T-helper 22 cell (primary cell): ENCODE measurements at regions not wholly inside any gene's neighbourhood (a gene's known extent, or its start where the extent isn't known, plus 50 kb on each side); places are given as distances from the start of the nearest gene placed in this dataset.

ENCODE experiments used
- DNase-seq: peaks from one replicate; pipeline ENCODE4 v3.0.0-alpha.2; 2020; ENCODE audit warnings: low read depth

DNA sequence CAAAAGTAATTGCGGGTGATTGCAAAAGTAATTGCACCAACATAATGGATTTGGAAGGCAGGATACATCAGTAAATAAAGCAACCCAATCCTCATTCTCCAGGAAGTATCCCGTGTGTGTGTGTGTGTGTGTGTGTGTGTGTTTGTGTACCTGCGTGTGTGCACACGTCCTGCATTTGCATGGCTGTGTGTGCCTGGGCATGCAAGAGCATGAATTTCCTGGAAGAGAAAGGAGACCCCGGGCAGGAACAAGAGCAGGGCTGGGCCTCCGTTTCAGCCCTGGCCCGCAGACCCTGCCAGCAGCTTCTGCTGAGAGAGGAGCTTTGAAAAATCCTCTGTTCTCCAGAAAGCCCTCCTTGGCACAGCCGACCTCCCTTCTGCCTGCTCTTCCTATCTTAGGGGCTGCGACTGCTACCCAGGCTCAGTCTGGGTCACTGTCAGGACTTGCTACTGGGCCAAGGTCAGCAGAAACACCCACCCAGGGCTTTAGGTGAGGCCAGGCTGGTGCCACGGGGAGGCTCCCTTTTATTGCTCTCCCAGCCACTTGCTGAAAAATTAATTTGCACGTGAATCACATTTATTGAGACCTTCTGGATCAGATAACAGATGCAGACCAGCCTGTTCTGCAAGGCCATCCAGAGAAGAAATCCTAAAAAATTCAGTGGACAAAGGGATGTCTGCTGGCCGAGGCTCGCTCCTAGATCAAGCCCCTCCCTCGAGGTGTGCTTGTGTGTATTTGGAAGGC is 258.3 kb downstream of the ZNF536 start:
- DNase-seq: no peak

DNA sequence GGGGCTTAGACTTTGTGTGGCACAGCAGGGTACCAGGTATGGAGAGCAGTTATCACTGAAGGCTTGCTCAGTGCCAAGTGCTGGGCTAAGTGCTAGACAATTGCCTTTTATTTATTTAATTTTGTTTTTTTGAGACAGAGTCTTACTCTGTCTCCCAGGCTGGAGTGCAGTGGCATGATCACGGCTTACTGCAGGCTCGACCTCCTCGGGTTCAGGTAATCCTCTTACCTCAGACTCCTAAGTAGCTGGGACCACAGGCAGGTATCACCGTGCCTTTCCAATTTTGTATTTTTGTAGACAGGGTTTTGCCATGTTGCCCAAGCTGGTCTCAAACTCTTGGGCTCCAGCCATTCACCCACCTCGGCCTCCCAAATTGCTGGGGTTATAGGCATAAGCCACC is 256.9 kb downstream of the ZNF536 start:
- DNase-seq: no peak

DNA sequence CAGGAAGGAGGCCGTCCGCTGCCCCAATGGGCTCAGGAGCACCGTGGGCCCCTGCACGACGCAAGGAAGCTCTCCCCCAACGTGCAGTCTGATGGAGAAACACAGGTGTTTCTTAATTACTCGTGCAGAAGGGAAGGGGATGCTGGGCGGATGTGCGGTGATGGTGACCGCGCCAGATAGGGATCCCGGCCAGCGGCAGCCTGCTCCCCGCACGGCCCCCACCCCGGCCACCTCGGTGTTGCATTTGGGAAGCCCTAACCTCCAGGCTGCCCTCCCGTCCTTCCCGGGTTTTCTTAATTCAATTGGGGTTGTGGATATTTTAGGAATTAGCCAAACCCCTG is 254.4 kb downstream of the ZNF536 start:
- no peak for DNase-seq

DNA sequence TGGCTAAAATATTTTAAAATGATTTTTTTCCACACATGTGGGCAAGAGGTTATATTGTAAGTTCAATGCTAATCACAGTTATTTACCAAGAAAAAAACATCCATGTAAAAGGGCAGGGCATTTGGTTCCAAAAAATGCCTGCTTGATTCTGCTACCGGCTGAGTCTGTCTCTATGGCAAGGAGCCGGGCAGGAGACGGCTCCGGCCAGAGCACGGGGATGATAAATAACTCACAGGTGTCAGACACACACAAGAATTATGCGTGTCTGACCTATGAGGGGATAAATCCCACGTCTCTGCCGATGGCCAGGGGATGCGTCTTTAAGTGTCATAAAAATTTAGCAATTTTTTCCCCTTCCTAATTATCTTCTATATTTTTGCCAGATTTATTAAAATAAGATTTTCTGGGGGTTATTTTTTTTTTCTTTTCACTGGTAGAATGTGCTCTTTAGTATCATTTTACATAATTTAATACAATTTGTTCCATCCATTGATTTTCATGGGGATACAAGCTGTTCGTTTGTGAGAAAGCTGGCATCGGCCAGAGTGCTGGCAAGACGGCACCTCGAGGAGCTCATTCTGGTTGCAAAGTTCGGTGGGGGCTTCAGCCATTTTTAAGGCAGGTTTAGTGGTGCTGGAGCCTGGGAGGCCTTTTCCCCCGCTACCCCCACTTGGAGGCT is 253.9 kb downstream of the ZNF536 start:
- no peak for DNase-seq

DNA sequence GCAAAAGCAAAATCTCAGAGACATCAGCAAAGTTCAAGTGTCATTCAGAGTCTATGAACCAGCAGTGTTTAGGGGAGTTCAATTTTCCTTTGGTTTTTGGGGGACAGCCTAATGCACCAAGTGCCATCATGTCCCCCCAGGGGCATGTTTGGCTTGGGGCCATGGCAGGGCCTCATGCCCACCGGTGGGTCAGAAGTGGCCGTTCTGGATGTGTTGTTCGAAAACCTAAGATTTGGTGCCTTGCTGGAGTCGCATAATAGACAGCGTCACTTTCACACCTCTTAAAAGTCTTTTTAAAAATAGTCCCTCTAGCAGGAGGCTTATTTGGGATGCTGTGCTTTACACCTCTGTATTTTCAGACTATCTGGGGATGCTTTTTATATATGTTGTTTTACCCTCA is 250.1 kb downstream of the ZNF536 start:
- DNase-seq: no peak

DNA sequence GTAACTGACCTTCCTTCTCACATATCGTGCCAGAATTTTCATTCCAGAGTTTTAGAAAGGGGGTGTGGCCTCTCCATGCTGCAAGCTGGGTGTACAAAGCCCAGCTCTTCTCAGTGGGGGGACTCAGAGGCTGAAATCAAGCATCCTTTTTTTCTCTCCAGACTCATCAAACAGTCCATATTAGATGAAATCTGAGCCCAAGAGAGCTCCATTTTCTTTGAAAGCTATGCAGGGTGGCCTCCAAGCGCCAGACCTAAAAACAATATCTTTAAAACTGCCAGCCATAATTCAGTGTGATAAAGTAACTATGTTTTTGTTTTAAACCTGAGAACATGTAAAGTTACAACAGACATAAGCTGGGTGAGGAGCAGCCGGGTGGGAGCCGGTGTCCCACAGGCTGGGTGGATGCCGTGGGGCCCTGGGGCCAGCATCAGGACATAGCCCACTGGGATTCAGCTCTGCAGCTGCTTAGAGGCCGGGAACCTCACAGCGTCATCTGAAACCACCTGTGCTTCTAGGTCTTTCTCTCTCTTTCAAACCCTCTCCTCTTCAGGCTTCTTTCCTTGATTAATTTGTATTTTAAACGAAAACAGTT is 249.2 kb downstream of the ZNF536 start:
- no peak for DNase-seq

DNA sequence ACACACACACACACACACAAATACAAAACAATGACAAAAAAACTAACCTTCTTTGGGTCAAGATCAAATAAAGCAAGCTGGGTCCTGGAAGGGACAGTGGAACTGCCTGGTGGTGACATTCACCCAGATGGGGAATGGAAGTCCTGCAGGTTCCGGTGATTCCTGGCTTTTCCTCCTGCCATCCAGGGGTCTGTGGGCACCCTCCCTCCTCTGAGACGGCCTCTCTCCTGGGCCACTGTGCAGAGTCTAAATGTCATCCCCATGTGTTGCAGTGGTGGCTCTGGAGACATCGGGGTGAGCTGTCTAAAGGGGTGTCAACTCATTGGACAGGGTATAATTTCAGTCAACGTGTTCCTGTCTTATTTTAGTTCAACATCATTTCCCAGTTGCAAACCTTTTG is 248.2 kb downstream of the ZNF536 start:
- DNase-seq: no peak

DNA sequence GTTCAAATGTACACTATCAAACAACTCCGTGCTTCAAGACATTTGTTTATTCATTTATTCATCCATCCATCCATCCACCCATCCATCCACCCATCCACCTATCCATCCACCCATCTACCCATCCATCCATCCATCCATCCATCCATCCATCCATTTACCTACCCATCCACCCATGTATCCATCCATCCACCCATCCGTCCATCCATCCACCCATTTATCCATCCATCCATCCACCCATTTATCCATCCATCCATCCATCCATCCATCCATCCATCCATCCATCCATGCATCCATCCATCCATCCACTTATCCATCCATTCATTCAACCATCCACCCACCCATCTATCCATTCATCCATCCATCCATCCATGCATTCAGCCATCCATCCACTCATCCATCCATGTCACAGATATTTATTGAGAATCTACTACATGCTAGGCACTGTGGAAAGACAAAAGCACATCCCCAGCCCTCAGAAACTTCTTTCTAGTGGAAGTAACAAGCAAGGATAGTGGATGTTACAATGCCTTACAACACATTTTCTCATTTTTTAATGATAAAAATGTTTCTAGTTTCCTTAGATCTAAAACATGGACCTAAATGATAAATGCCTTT is 237.6 kb downstream of the ZNF536 start:
- no peak for DNase-seq

DNA sequence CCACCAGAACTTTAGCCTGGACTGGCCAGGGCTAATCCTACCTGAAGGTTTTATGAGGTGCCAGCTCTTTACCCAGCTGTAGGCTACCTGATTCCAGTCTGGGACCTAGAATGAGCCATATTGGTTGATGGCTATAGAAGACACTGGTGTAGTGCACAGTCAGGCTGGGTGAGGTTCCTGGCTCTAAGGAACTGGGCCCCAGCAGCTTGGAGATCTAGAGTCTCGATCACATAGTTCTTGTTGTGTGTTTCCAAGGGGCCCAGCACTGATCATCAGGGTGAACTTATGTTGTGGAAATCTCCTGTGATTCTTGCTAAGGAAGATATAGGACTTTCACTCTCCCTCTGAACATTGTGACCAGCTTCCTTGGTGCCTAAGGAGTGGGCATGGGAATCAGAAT is 236.3 kb downstream of the ZNF536 start:
- DNase-seq: no peak
